Stimulated activated CD8-positive, alpha-beta memory T cell treated with anti-CD3 and anti-CD28 coated beads, Interleukin-2, amount 100 ng/mL, for 48 hours (primary cell): ENCODE measurements at regions not wholly inside any gene's neighbourhood (a gene's known extent, or its start where the extent isn't known, plus 50 kb on each side); places are given as distances from the start of the nearest gene placed in this dataset.
"Not testable (repeated sequence)": the region's sequence is repeated elsewhere in the genome, so short reads cannot be mapped to it uniquely, and the experiment has no call there.

Experiments used
- DNase-seq, 2 donors: peaks; one replicate each; pipeline ENCODE4 v3.0.0-alpha.2; 2020; ENCODE audit warnings: low read depth in 2 of 2

DNA sequence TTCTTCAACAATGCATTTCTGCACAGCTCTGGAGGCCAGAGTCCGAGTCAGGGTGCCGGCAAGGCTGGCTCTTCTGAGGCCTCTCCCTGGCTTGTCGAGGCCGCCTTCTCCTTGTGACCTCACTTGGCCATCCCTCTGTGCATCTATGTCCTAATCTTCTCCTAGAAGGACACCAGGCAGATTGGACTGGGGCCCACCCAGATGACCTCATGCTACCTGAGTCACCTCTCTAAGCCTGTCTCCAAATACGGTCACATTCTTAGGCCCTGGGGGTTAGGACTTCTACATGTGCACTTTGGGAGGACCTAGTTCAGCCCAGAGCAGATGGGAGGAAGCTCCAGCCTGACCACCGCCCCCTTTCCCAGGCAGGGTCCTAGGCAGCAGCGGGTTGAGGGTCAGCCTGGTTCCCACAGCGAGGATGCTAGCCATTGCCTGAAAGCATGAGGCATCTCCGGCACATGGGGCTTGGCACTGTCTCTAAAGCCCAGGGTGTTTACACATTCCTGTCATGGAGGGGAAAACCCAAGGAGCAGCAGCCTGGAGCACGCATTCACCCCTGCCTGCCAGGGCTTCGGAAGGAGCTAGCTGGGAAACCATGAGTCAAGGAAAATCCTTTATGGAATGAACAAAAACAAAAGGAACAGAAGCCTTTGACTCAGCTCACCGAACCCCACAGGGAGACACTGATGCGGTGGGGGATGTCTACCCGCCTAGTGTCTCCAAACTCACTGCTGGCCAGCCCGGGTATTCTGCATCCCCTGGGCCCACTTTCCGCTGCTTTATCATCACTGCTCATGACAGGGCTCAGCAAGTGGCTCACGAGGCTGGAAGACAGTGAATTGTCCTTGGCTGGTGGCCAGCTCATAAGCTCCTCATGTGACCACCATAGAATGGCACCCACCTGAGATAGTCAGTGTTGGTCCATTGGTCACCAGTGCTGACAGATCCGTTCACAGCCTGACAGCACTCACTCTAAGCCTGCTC is 140.2 kb upstream of the ZNF469 start:
- not testable (repeated sequence) for DNase-seq

- DNase-seq, result not testable (repeated sequence)
Observed at GRCh38 chr16:88243921-88244320, 138.8 kb upstream of the ZNF469 start.

GRCh38 chr16:88245241-88246081 is 137.3 kb upstream of the ZNF469 start:
- not testable (repeated sequence) for DNase-seq

DNA sequence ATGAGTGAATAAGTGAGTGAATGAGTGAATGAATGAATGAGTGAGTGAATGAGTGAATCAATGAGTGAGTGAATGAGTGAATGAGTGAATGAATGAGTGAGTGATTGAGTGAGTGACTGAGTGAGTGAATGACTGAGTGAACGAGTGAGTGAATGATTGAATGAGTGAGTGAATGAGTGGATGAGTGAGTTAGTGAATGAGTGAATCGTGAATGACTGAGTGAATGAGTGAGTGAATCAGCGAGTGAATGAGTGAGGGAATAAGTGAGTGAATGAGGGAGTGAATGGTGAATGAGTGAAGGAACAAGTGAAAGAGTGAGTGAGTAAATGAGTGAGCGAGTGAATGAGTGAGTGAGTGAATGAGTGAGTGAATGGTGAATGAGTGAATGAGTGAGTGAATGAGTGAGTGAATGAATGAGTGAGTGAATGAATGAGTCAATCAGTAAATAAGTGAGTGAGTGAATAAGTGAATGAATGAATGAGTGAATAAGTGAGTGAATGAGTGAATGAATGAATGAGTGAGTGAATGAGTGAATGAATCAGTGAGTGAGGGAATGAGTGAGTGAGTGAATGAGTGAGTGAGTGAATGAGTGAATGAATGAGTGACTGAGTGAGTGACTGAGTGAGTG is 135.7 kb upstream of the ZNF469 start:
- DNase-seq, result not testable (repeated sequence)

GRCh38 chr16:88247583-88247966 is 135.2 kb upstream of the ZNF469 start:
- DNase-seq, result not testable (repeated sequence)

- not testable (repeated sequence) for DNase-seq
Observed at GRCh38 chr16:88248761-88249160, 134.0 kb upstream of the ZNF469 start.

DNA sequence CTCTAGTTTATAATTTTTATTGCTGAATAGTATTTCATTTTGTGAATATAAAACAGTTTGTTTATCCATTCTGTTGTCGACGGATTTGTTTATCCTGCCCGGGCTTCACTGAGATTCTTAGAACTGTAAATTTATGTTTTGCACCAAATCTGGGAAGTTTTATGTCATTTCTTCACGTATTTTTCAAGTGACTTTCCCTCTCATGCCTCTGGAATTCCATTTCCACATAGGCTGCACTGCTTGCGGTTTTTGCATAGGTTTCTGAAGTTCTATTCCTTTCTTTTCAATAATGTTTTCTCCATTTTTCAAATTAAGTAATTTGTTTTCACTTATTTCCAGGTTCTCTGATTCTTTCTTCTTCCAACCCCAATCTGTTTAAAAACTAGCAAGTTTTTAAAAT is 132.4 kb upstream of the ZNF469 start:
- not testable (repeated sequence) for DNase-seq

DNA sequence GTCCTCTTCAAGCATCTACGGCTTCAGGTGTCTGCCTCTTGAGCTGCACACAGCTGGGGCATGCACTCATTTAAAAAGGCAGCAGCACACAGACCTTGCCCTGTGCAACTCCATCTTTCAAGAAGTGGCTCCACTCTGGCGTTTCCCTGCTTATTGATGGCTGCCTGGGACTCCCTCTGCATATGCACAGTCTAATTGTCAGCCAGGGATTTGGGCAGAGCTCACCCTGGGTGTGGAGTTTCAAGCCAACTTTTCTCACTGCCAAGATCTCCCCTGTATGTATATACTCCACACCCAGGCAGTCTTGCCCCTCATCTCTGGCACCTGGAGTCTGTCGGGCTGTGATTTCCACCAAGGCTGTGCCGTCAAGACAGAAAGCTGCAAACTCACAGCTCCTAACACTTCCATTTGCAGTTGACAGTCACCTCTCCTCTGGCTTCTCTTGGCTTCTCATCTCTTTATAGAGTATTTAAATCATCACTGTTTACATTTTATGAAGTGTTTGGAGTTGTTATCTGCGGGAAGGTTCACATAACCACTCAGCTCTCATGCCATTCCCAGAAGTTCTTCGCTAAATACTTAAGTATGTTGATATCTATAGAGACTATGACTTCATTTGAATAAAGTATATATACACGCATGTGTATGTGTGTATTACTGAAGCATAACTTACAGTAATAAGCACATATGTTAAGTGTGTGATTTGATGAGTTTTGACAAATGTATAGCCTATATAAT is 130.5 kb upstream of the ZNF469 start:
- not testable (repeated sequence) for DNase-seq

GRCh38 chr16:88258141-88258540 is 124.6 kb upstream of the ZNF469 start:
- not testable (repeated sequence) for DNase-seq

GRCh38 chr16:88258764-88259525 is 123.8 kb upstream of the ZNF469 start:
- not testable (repeated sequence) for DNase-seq

- DNase-seq, result not testable (repeated sequence)
Observed at GRCh38 chr16:88259538-88259937, 123.2 kb upstream of the ZNF469 start.

DNA sequence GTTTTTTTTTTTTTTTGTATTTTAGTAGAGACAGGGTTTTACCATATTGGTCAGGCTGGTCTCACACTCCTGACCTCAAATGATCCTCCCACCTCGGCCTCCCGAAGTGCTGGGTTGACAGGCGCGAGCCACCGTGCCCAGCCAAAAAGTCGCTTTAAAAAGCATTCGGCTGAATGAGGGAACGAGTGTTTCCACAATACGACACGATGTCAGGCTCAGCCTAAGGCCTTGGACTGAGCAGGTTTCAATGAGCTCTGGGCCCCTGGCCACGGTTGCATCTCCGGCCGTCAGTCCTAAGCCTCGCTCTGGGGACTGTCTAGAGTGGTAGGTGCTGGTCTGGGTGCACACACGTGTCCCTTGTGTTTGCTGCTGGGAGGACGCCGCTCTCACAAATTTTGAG is 122.6 kb upstream of the ZNF469 start:
- not testable (repeated sequence) for DNase-seq

DNA sequence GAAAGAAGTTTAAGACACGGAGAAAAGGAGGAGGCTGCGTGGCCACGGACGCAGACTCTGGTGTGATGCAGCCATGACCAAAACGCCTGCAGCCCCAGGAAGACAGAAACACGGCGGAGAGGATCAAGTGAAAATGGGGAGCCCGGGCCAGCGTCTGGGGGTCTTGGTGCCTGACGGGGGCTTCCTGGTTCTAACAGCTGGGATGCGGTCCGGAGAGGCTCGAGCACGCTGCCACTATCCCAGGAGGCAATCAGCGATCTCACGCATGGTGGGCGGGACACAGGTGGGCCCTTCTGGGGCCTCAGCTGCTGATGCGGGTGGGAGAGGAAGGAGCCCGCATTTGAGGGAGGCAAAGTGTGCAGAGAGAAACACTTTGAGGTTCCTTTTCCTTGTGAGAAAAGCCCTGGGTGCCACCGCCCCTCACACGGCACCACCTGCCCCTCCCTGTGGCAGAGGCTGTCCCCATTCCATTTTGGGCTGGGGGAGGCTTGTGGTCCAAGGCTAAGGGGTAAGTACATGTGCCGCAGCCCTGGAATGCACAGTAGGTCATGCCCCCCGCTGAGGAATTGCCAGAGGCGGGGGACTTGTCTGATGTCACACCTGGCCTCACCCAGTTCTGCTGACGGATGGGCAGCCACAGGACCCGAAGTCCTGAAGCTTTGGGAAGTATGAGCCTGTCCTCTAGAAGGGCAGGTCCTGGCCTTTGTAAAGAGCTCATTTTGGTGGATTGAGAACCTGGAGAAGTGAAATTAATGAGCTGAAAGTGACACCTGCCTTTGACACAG is 121.7 kb upstream of the ZNF469 start:
- not testable (repeated sequence) for DNase-seq

- not testable (repeated sequence) for DNase-seq
Observed at GRCh38 chr16:88261814-88262605, 120.7 kb upstream of the ZNF469 start.

DNA sequence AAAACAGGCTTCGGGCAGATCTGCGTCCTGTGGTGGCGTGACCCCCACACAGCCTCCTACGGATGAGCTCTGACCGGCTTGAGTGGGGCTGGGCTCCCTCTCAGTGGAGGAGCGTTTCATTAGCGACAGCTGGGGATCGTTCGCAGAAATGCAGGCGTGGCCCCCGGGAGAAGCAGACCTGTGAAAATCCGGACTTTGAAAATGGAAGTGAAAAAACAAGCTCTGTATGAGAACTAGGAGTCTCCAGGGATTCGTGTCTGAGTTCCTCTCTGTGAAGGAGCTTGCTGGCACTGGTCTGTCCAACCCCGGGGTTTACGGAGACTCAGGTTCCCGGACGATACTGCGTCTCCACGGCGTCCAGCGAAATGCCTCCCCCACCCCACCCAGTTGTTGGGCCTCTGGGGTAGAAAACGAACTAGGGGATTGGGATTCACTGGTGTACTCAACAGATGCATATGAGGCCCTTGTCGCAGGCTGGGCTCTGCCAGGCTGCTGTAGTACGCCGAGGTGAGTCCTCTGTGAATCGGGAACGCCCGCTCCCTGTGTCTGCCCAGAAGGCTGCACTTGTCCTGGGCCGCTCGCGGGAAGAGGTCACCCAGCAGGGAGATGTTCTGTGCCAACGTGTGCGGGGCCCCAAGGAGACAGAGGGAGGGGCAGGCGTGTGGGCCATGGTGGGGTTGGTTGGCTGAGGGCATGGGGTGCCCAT is 119.7 kb upstream of the ZNF469 start:
- not testable (repeated sequence) for DNase-seq

DNA sequence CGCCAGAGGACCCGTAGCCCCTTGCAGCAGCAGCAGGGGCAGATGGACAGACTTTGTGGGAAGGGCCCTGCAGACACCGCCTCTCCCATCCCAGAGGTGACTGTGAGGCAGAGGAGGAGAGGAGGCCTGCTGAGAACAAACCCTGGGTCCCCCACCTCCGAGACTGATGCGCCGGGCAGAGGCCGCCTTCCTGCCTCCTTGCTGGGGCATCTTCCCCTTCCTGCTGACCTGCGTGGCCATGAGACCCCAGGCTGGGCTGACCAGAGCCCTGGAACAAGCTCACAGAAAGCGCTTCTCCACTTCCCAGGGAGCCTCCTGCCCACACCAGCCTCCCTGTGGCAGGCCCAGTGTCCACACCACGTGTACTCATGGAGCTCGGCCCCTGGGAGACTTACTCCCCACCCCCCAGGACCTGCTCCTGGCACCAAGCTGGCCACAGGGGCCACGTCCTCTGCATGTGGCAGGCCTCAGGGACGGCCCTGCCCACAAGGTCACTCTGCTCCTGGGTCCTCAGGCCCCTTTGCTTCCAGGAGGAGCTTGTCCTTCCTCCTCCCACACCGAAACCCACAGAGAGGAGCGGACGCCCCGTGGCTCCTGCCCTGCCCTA is 119.0 kb upstream of the ZNF469 start:
- DNase-seq, result not testable (repeated sequence)

GRCh38 chr16:88264641-88265285 is 118.0 kb upstream of the ZNF469 start:
- DNase-seq, result peak; percentile 51 to 74
